ENCODE measurements at regions not wholly inside any gene's neighbourhood (a gene's known extent, or its start where the extent isn't known, plus 50 kb on each side); places are given as distances from the start of the nearest gene placed in this dataset.

- Histone ChIP-seq H3K36me3 (ENCODE audit: insufficient read depth, low read length) (no peaks in the 10 kb centered on the region), H3K4me2 (ENCODE audit: low read length) (no peak overlapping the region), H3K4me3 (ENCODE audit: low read depth, low read length, poor library complexity, severe bottlenecking) (no peak overlapping the region), H3F3A (ENCODE audit: insufficient read depth, low read length) (no peaks in the 10 kb centered on the region), H3K4me1 (ENCODE audit: insufficient read depth, low read length, severe bottlenecking) (no peaks in the 10 kb centered on the region), H3K9me3 (ENCODE audit: low read length) (no peaks in the 10 kb centered on the region), H3K27me3 (ENCODE audit: insufficient read depth, low read length) (no peaks in the 10 kb centered on the region), H2AFZ (ENCODE audit: low read length) (no peak overlapping the region), H3K9ac (ENCODE audit: low read length) (no peak overlapping the region), H3K27ac (ENCODE audit: low read depth, low read length, poor library complexity, severe bottlenecking) (no peak overlapping the region), H3K9me2 (ENCODE audit: low read depth, low read length) (no peaks in the 10 kb centered on the region), H4K20me1 (ENCODE audit: insufficient read depth, low read length) (no peaks in the 10 kb centered on the region), H3K79me2 (ENCODE audit: insufficient read depth, low read length) (no peaks in the 10 kb centered on the region)
- TF ChIP-seq, protein P1, sequence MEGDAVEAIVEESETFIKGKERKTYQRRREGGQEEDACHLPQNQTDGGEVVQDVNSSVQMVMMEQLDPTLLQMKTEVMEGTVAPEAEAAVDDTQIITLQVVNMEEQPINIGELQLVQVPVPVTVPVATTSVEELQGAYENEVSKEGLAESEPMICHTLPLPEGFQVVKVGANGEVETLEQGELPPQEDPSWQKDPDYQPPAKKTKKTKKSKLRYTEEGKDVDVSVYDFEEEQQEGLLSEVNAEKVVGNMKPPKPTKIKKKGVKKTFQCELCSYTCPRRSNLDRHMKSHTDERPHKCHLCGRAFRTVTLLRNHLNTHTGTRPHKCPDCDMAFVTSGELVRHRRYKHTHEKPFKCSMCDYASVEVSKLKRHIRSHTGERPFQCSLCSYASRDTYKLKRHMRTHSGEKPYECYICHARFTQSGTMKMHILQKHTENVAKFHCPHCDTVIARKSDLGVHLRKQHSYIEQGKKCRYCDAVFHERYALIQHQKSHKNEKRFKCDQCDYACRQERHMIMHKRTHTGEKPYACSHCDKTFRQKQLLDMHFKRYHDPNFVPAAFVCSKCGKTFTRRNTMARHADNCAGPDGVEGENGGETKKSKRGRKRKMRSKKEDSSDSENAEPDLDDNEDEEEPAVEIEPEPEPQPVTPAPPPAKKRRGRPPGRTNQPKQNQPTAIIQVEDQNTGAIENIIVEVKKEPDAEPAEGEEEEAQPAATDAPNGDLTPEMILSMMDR (IDR thresholded peaks at IDR 0.05; ENCODE audit: low read length): no peak
- no peak for TF ChIP-seq EZH2 (IDR thresholded peaks at IDR 0.05; ENCODE audit: borderline replicate concordance, low read length)
Observed at GRCh38 chr6:121723623-121724022, 288.2 kb downstream of the GJA1 start.

DNA sequence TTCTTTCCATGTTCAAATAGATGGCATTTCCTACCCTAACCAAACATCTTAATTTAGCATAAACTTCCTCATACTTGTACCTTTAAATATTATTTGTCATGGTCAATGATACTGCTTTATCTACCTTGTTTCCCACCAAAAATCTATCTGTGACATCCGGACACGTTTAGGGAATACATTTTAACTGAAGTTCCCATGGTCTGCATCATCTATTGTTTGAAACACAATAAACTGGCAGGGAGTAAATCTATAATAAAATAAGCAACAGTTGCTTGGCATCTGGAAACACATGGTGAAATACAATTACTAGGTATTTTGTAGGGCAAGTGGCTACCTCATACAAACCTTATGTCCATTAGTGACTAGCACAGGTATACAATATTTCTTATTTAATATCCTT is 289.1 kb downstream of the GJA1 start:
- Histone ChIP-seq H2AFZ (ENCODE audit: low read length) (no peak overlapping the region), H3K4me3 (ENCODE audit: low read depth, low read length, poor library complexity, severe bottlenecking) (no peak overlapping the region), H3K9ac (ENCODE audit: low read length) (no peak overlapping the region), H3K4me2 (ENCODE audit: low read length) (no peak overlapping the region), H3K27ac (ENCODE audit: low read depth, low read length, poor library complexity, severe bottlenecking) (no peak overlapping the region), H3K27me3 (ENCODE audit: insufficient read depth, low read length) (no peaks in the 10 kb centered on the region), H3K9me3 (ENCODE audit: low read length) (no peaks in the 10 kb centered on the region), H3K4me1 (ENCODE audit: insufficient read depth, low read length, severe bottlenecking) (no peaks in the 10 kb centered on the region), H3K9me2 (ENCODE audit: low read depth, low read length) (no peaks in the 10 kb centered on the region), H3F3A (ENCODE audit: insufficient read depth, low read length) (no peaks in the 10 kb centered on the region), H3K36me3 (ENCODE audit: insufficient read depth, low read length) (no peaks in the 10 kb centered on the region), H4K20me1 (ENCODE audit: insufficient read depth, low read length) (no peaks in the 10 kb centered on the region), H3K79me2 (ENCODE audit: insufficient read depth, low read length) (no peaks in the 10 kb centered on the region)
- no peak for TF ChIP-seq EZH2 (IDR thresholded peaks at IDR 0.05; ENCODE audit: borderline replicate concordance, low read length)
- TF ChIP-seq, protein P1 (IDR thresholded peaks at IDR 0.05; ENCODE audit: low read length): no peak

GRCh38 chr6:121726596-121726995 is 291.1 kb downstream of the GJA1 start:
- TF ChIP-seq EZH2 (IDR thresholded peaks at IDR 0.05; ENCODE audit: borderline replicate concordance, low read length): no peak
- TF ChIP-seq, protein P1 (IDR thresholded peaks at IDR 0.05; ENCODE audit: low read length): no peak
- Histone ChIP-seq H3K9ac (ENCODE audit: low read length) (no peak overlapping the region), H3K9me3 (ENCODE audit: low read length) (no peaks in the 10 kb centered on the region), H3K79me2 (ENCODE audit: insufficient read depth, low read length) (no peaks in the 10 kb centered on the region), H3K9me2 (ENCODE audit: low read depth, low read length) (no peaks in the 10 kb centered on the region), H4K20me1 (ENCODE audit: insufficient read depth, low read length) (no peaks in the 10 kb centered on the region), H3K27me3 (ENCODE audit: insufficient read depth, low read length) (no peaks in the 10 kb centered on the region), H3K4me3 (ENCODE audit: low read depth, low read length, poor library complexity, severe bottlenecking) (no peak overlapping the region), H3K4me2 (ENCODE audit: low read length) (no peak overlapping the region), H3F3A (ENCODE audit: insufficient read depth, low read length) (no peaks in the 10 kb centered on the region), H3K4me1 (ENCODE audit: insufficient read depth, low read length, severe bottlenecking) (no peaks in the 10 kb centered on the region), H2AFZ (ENCODE audit: low read length) (no peak overlapping the region), H3K36me3 (ENCODE audit: insufficient read depth, low read length) (no peaks in the 10 kb centered on the region), H3K27ac (ENCODE audit: low read depth, low read length, poor library complexity, severe bottlenecking) (no peak overlapping the region)

Data from OCI-LY1 (cell line).